ENCODE measurements at regions not wholly inside any gene's neighbourhood (a gene's known extent, or its start where the extent isn't known, plus 50 kb on each side); places are given as distances from the start of the nearest gene placed in this dataset.
"Not testable (repeated sequence)": the region's sequence is repeated elsewhere in the genome, so short reads cannot be mapped to it uniquely, and the experiment has no call there.

- TF ChIP-seq, protein P1, sequence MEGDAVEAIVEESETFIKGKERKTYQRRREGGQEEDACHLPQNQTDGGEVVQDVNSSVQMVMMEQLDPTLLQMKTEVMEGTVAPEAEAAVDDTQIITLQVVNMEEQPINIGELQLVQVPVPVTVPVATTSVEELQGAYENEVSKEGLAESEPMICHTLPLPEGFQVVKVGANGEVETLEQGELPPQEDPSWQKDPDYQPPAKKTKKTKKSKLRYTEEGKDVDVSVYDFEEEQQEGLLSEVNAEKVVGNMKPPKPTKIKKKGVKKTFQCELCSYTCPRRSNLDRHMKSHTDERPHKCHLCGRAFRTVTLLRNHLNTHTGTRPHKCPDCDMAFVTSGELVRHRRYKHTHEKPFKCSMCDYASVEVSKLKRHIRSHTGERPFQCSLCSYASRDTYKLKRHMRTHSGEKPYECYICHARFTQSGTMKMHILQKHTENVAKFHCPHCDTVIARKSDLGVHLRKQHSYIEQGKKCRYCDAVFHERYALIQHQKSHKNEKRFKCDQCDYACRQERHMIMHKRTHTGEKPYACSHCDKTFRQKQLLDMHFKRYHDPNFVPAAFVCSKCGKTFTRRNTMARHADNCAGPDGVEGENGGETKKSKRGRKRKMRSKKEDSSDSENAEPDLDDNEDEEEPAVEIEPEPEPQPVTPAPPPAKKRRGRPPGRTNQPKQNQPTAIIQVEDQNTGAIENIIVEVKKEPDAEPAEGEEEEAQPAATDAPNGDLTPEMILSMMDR (IDR thresholded peaks at IDR 0.05), result not testable (repeated sequence)
- TF ChIP-seq POLR2A, POLR2AphosphoS5 (IDR thresholded peaks at IDR 0.05): not testable (repeated sequence)
Observed at GRCh38 chr3:29031175-29031574, 249.7 kb upstream of the RBMS3 start.
